Osteoblast (primary cell): ENCODE measurements at regions not wholly inside any gene's neighbourhood (a gene's known extent, or its start where the extent isn't known, plus 50 kb on each side); places are given as distances from the start of the nearest gene placed in this dataset. TPM values are rescaled to one million over a fixed set of nuclear protein-coding genes. Genes with fewer than 3 reads are reported as not detected.

ENCODE experiments used
- small RNA-seq: library from RNA; depleted of rRNA; stranded (forward); fragments of <200 nt; gene quantifications from one replicate; pipeline ENCODE3, GENCODE V24; 2012

Small RNA genes in the stretch of these regions (small RNA-seq; reads per million reads assigned to genes)
- gene RNU6-954P (not detected), gene ZNF114P1 (not detected)
